ENCODE measurements at regions not wholly inside any gene's neighbourhood (a gene's known extent, or its start where the extent isn't known, plus 50 kb on each side); places are given as distances from the start of the nearest gene placed in this dataset.

DNA sequence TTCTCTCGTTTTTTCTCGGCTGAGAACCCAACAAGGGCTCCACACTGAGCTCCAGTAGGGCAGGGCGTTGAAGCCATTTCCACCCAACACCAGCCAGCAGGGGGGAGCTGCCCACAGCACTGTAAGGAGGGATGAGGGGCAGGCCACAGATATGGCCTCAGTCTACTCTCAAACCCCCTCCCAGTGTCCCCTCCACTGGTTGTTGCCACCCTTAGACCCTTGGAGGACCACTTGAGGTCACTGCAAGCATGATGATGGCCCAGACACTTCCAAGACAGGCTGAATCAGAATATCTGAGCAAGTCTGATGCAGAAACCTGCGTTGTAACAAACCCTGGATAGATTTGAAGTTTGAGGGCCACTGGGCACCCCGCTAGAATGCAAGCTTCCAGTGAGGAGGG lies 217.0 kb upstream of the CST7 start:
- TF ChIP-seq, protein P1, sequence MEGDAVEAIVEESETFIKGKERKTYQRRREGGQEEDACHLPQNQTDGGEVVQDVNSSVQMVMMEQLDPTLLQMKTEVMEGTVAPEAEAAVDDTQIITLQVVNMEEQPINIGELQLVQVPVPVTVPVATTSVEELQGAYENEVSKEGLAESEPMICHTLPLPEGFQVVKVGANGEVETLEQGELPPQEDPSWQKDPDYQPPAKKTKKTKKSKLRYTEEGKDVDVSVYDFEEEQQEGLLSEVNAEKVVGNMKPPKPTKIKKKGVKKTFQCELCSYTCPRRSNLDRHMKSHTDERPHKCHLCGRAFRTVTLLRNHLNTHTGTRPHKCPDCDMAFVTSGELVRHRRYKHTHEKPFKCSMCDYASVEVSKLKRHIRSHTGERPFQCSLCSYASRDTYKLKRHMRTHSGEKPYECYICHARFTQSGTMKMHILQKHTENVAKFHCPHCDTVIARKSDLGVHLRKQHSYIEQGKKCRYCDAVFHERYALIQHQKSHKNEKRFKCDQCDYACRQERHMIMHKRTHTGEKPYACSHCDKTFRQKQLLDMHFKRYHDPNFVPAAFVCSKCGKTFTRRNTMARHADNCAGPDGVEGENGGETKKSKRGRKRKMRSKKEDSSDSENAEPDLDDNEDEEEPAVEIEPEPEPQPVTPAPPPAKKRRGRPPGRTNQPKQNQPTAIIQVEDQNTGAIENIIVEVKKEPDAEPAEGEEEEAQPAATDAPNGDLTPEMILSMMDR (IDR thresholded peaks at IDR 0.05; ENCODE audit: borderline replicate concordance, control extremely low read depth, extremely low read depth, insufficient read depth, missing control alignments): no peak
- DNase-seq (ENCODE audit: low spot score): no peak
- in situ Hi-C loops (cut with MboI; ENCODE audit: low sequenced_read_pairs, unreplicated experiment): no loop called here

DNA sequence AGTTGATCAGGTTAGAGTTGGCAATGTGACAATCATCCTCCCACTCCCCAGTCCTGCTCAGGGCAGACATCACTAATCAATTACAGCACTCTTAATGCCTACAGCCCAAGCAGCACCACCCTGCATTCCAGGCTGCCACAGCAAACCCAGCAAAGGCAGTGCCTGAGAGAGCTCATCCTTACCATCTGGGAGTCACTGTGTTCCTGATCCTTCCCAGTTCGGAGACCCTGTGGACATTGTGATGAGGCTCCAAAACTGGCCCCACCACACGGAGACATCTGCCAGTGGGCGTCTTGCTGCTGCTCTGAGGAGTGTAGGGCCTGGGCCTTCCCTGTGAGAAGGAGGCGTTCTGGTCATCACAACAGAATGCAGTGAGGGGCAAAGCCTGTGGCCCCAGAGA lies 216.5 kb upstream of the CST7 start:
- in situ Hi-C loops (cut with MboI; ENCODE audit: low sequenced_read_pairs, unreplicated experiment): no loop called here
- TF ChIP-seq, protein P1 (IDR thresholded peaks at IDR 0.05; ENCODE audit: borderline replicate concordance, control extremely low read depth, extremely low read depth, insufficient read depth, missing control alignments): no peak
- DNase-seq (ENCODE audit: low spot score): no peak

DNA sequence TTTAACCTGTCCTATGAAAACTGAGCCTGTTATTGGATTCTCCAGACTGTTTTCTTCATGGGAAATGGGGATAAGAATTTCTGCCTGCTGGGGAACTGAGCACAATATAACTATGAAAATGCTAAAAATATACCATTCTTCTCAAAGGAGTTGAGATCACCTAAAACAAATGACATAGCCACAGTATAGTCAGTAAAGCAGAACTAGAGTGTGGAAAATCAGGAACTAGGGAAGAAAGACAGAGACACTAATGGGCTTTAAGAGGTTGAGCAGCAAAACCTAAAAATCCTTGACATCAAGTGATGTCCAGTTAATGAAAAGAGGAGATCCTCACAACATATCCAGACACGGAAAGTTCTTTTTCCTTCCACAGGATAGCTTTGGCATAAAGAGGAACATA lies 215.7 kb upstream of the CST7 start:
- TF ChIP-seq, protein P1 (IDR thresholded peaks at IDR 0.05; ENCODE audit: borderline replicate concordance, control extremely low read depth, extremely low read depth, insufficient read depth, missing control alignments): no peak
- DNase-seq (ENCODE audit: low spot score): no peak
- in situ Hi-C loops (cut with MboI; ENCODE audit: low sequenced_read_pairs, unreplicated experiment): no loop called here

DNA sequence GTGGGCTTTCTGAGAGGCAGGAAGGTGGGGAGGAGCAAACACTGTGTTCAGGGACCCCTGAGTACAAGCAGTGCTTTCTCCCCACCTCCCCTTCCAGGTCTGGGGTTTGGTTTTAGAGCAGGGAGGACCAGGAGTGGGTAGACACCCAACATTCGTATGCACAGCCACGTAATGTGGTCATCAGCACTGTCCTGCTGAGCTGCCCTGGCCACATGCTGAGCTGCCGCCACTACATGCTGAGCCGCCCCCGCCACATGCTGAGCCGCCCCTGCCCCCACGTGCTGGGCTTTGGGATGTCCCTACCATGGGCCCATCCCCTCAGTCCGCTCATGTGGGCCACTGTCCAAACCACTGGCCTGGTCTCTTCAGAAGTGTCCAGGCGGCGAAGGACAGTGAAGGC lies 214.9 kb upstream of the CST7 start:
- TF ChIP-seq, protein P1 (IDR thresholded peaks at IDR 0.05; ENCODE audit: borderline replicate concordance, control extremely low read depth, extremely low read depth, insufficient read depth, missing control alignments): no peak
- in situ Hi-C loops (cut with MboI; ENCODE audit: low sequenced_read_pairs, unreplicated experiment): no loop called here

DNA sequence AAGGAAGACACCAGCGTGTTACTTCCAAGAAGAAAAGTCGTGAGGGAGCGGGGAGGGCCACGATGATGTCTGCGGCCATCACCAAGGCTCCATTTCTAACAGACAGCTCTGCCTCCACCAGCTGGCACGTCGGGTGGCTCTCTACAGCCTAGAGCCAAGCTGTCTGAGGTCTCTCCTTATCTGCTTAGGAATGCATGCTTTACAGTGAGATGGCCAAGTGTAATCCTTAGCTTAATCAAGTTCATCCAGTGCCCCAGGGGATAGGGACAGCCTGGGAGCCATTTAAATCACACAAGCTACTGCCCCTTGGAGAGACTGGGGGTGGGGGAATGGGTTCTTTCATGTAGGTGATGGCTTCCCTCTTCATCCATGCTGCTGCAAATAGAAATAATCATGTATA lies 213.8 kb upstream of the CST7 start:
- TF ChIP-seq, protein P1 (IDR thresholded peaks at IDR 0.05; ENCODE audit: borderline replicate concordance, control extremely low read depth, extremely low read depth, insufficient read depth, missing control alignments): no peak
- no peak for DNase-seq (ENCODE audit: low spot score)
- in situ Hi-C loops (cut with MboI; ENCODE audit: low sequenced_read_pairs, unreplicated experiment): no loop called here

More for the DNA sequence above, 214.9 kb upstream of the CST7 start:
- DNase-seq (ENCODE audit: low spot score): no peak

DNA sequence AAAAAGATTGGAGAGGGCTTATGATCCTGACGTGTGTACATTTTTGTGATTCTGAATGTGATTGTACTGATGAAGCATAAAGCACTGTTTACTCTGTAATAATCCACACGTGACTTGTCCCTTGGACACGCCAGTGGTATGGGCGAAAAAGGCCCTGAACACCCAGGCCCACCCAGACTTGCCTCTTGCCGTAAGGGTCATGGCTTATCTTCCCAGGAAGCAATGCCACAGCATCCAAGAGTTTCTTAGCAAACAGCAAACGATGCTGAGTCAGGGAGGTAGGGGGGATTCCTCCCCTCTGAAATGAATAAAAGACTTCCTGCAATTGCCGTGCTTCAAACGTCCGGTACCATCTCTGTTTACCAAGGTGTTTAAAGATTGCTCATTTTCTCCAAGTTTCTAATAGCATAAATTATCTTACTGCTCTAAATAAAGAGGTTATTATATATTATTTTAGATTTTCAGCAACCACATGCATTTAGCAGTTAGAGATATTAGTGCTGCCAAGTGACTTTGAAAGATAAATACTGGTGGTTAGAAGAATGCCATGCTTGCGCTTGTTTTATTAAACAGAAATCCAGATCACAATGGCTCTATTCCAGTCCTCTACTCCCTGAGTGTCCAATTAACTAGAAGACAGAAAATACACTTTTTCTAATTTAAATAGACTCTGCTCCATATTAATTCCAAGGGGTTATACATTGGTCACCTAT lies 212.8 kb upstream of the CST7 start:
- in situ Hi-C loops (cut with MboI; ENCODE audit: low sequenced_read_pairs, unreplicated experiment): no loop called here
- no peak for DNase-seq (ENCODE audit: low spot score)
- TF ChIP-seq, protein P1 (IDR thresholded peaks at IDR 0.05; ENCODE audit: borderline replicate concordance, control extremely low read depth, extremely low read depth, insufficient read depth, missing control alignments): no peak

All from GM13976 (cell line).